Fibroblast of skin of left quadriceps (primary cell): ENCODE measurements at regions not wholly inside any gene's neighbourhood (a gene's known extent, or its start where the extent isn't known, plus 50 kb on each side); places are given as distances from the start of the nearest gene placed in this dataset.
"Not testable (repeated sequence)": the region's sequence is repeated elsewhere in the genome, so short reads cannot be mapped to it uniquely, and the experiment has no call there.

Experiments used
- DNase-seq, 2 experiments: peaks; one replicate each; pipeline ENCODE4 v3.0.0-alpha.2; 2013; ENCODE audit warnings: low read depth in 2 of 2

- no peak for DNase-seq
These were observed 67.9 kb downstream of the TTLL2 start for GRCh38 chr6:167392631-167393316.

- DNase-seq, result no peak
These were observed 68.8 kb downstream of the TTLL2 start for GRCh38 chr6:167393731-167394130.

- DNase-seq, result no peak
These were observed 69.5 kb downstream of the TTLL2 start for GRCh38 chr6:167394339-167394738.

- DNase-seq, result no peak
These were observed 69.9 kb downstream of the TTLL2 start for GRCh38 chr6:167394820-167395219.

GRCh38 chr6:167396068-167396658, 71.3 kb downstream of the TTLL2 start:
- DNase-seq, result no peak

- DNase-seq, result no peak
These were observed 72.0 kb downstream of the TTLL2 start for GRCh38 chr6:167396659-167397490.

- DNase-seq, result no peak
These were observed 72.8 kb downstream of the TTLL2 start for GRCh38 chr6:167397712-167398111.

- no peak for DNase-seq
These were observed 73.5 kb downstream of the TTLL2 start for GRCh38 chr6:167398214-167399050.

GRCh38 chr6:167399051-167399387, 74.1 kb downstream of the TTLL2 start:
- DNase-seq, result no peak

- no peak for DNase-seq
These were observed 74.7 kb downstream of the TTLL2 start for GRCh38 chr6:167399599-167399998.

GRCh38 chr6:167400482-167401138, 75.7 kb downstream of the TTLL2 start:
- no peak for DNase-seq

- no peak for DNase-seq
These were observed 76.8 kb downstream of the TTLL2 start for GRCh38 chr6:167401525-167402194.

- DNase-seq, result no peak
These were observed 77.4 kb downstream of the TTLL2 start for GRCh38 chr6:167402195-167402686.

GRCh38 chr6:167403427-167403826, 78.5 kb downstream of the TTLL2 start:
- no peak for DNase-seq

GRCh38 chr6:167404385-167405049, 79.6 kb downstream of the TTLL2 start:
- no peak for DNase-seq

- no peak for DNase-seq
These were observed 81.1 kb downstream of the TTLL2 start for GRCh38 chr6:167405778-167406532.

GRCh38 chr6:167406533-167407238, 81.8 kb downstream of the TTLL2 start:
- DNase-seq, result not testable (repeated sequence)

GRCh38 chr6:167407239-167408064, 82.6 kb downstream of the TTLL2 start:
- DNase-seq, result no peak
